Fibroblast of pulmonary artery (primary cell): ENCODE measurements at regions not wholly inside any gene's neighbourhood (a gene's known extent, or its start where the extent isn't known, plus 50 kb on each side); places are given as distances from the start of the nearest gene placed in this dataset.

Experiments
- DNase-seq: peaks from one replicate; pipeline ENCODE4 v3.0.0-alpha.2; 2010; ENCODE audit warnings: low read depth
- H3K4me3 ChIP-seq: replicated peaks from 2 replicates; pipeline ENCODE4 v1.5.1; 2011; ENCODE audit warnings: low read depth, mild to moderate bottlenecking, control low read depth, low read length, moderate library complexity
- CTCF ChIP-seq: IDR thresholded peaks from 2 replicates; pipeline ENCODE4 v1.5.1; 2011; ENCODE audit warnings: mild to moderate bottlenecking, control low read depth, low read length, inconsistent platforms; ENCODE audit errors: missing control alignments

GRCh38 chrX:4710618-4711433, 997.4 kb upstream of the PRKX start:
- no peak overlapping the region for H3K4me3 ChIP-seq
- no peak for TF ChIP-seq CTCF
- DNase-seq, result no peak

- DNase-seq, result no peak
- no peak overlapping the region for H3K4me3 ChIP-seq
- no peak for TF ChIP-seq CTCF
Observed at GRCh38 chrX:4708970-4709760, 995.7 kb upstream of the PRKX start.

- no peak overlapping the region for H3K4me3 ChIP-seq
- no peak for DNase-seq
- TF ChIP-seq CTCF, result no peak
Observed at GRCh38 chrX:4706961-4707360, 993.5 kb upstream of the PRKX start.

- TF ChIP-seq CTCF, result no peak
- no peak overlapping the region for H3K4me3 ChIP-seq
- no peak for DNase-seq
Observed at GRCh38 chrX:4690521-4690920, 977.1 kb upstream of the PRKX start.

- no peak overlapping the region for H3K4me3 ChIP-seq
Observed at GRCh38 chrX:4682636-4683035, 969.2 kb upstream of the PRKX start.

GRCh38 chrX:4675686-4676300, 962.3 kb upstream of the PRKX start:
- no peak overlapping the region for H3K4me3 ChIP-seq
- no peak for TF ChIP-seq CTCF
- no peak for DNase-seq

More at GRCh38 chrX:4682636-4683035, 969.2 kb upstream of the PRKX start:
- no peak for TF ChIP-seq CTCF
- DNase-seq, result no peak
